ENCODE measurements at regions not wholly inside any gene's neighbourhood (a gene's known extent, or its start where the extent isn't known, plus 50 kb on each side); places are given as distances from the start of the nearest gene placed in this dataset.

DNA sequence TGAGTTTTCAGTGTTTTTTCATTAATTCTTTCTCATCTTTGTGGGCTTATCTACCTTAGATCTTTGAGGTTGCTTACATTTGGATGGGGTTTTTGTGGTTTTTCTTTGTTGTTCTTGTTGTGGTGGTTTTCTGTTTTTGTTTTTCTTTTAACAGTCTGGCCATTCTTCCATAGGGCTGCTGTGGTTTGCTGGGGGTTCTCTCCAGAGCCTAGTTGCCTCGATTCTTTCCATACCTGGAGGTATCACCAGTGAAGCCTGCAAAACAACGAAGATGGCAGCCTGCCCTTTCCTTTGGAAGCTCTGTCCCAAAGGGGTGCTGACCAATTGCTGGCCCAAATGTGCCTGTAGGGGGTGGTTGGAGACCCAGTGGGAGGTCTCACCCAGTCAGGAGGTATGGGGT lies 168.6 kb upstream of the CLNK start:
- TF ChIP-seq CTBP1 (IDR thresholded peaks at IDR 0.05; ENCODE audit: borderline replicate concordance) (no peak), FOXK2 (IDR thresholded peaks at IDR 0.05) (no peak), SUZ12 (IDR thresholded peaks at IDR 0.05) (no peak), HDGF (IDR thresholded peaks at IDR 0.05; ENCODE audit: borderline replicate concordance) (no peak)

Measured in HEK293T (cell line).